AG08395 (cell line): ENCODE measurements at regions not wholly inside any gene's neighbourhood (a gene's known extent, or its start where the extent isn't known, plus 50 kb on each side); places are given as distances from the start of the nearest gene placed in this dataset.
A peak's percentile ranks its signal among the peaks of the same experiment; 100 is the strongest.
"Not testable (repeated sequence)": the region's sequence is repeated elsewhere in the genome, so short reads cannot be mapped to it uniquely, and the experiment has no call there.

Source experiments
- DNase-seq: peaks from one replicate; pipeline ENCODE4 v3.0.0; 2012; ENCODE audit warnings: mixed read lengths, low spot score

DNA sequence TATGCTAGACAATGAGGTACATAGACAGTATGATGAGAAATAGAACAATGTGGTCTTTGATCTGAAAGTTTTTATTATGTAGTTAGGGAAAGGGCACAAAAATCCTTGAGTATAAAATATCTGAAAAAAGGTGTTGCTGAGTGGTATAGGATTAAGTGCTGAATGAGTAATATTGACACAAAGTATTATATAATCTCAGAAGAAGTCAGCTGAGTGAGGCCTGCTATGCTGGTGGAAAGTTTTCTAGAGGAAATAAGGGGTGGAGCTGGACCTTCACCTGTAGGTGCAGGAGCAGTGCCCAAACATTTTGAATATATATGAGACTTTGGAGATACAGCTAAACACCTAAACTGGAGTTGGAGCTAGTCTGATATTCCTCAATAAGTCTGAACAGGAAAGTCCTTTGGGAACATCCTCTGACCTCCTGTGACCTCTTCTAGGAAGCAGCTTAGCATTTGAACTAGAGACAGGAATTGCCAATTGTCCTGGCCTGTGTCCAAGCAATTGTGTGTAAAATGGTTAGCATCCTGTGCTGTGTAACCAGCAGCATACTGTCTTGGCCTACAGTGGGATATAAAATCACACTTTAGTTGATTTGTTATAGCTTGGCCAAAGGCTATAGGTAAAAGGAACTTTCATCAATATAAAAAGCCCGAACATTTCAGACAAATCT lies 285.3 kb downstream of the ANKRD50 start:
- no peak for DNase-seq

DNA sequence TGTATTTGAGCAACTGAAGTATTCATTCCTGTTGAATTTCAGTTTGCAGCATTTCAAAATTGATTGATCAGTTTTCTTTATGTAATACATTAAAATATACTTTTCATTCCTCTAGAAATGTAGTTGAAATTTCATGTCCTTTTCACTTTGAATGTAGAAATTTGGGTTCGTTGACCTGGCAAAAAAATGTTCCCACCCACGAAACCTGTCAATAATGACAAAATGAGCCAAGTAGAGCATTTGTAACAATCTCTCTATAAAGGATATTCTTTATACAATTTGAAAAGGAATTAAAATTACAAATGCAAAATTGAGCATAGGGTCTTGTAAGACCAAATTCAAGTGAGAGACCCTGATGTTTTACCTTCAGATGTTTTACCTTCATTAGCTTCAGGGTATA lies 283.9 kb downstream of the ANKRD50 start:
- DNase-seq = no peak

DNA sequence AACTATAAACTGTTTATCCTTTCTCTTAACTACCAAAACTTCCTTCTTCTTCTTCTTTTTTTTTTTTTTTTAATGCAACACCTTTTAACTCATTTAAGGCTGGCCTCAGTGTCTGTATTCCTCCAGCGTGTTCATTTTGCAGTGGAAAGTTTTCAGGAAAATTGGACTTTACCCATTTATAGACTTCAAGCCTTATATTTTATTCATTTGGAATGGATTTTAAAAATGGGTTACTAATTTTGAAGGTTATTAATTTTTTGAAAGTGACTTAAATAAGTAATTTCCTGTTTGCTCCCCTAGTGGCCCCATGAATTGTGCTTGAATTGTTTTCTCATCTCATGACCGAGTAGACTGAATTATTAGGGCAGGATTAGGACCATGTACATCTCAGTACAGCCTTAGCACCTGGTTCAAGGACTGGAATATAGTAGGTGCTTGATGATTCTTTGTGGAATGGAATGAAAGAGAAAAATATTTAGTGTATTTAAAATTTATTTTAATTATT lies 282.7 kb downstream of the ANKRD50 start:
- DNase-seq = no peak

DNA sequence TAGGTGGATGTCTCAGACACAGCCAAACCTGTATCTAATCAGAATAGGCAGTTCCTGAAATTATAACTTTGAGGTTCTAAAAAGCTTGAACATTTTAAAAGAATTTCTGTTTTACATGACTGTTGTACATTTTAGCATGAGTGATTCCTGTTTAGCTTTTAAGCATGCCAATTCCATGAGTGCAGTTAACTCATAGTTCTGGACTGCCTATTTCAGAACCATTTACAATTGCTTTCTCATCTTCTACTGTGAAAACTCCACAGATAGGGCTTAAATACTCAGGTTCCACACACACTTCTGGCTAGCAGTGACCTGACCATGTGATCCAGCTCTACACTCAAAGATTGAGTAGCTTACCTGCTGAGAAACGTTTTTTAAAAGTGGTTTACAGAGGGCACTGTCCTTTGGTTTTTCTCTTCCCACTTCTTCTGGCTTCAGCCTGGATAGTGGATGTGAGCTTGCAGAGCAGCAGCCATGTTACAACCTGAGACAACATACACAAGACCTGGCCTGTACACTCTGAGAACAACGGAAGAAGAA lies 280.8 kb downstream of the ANKRD50 start:
- no peak for DNase-seq

DNA sequence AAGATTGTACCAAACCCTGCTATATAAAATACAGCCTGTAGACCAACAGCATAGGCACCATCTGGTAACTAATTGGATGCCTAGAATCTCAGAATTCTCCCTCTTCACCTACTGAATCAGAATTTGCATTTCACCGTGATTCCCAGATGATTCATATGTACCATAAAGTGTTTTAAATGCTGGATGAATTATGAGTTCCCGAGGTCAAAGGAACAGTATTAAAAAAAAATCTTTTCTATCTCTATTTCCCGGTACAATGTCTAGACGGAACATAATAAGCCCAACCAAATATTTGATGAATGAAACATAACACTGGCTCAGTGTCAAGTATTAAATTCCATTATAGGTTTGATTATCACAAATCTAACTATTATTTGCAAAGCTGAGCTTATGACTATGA lies 280.0 kb downstream of the ANKRD50 start:
- DNase-seq = no peak

DNA sequence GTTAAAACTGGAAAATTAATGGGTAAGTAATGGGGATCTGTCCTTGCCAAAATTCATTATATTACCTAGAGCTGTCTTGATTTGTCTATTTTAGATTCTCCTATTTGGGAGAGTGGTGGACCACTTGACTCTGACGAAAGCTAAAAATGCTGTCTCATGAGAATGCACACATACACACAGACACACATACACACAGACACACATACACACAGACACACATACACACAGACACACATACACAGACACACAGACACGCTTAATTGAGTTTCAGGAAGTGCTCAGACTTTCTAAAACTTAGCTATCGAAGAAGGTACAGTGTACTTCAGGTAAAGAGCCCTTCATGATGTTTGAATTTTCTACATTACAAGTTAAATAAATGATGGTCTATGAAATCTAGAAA lies 279.5 kb downstream of the ANKRD50 start:
- DNase-seq = no peak

DNA sequence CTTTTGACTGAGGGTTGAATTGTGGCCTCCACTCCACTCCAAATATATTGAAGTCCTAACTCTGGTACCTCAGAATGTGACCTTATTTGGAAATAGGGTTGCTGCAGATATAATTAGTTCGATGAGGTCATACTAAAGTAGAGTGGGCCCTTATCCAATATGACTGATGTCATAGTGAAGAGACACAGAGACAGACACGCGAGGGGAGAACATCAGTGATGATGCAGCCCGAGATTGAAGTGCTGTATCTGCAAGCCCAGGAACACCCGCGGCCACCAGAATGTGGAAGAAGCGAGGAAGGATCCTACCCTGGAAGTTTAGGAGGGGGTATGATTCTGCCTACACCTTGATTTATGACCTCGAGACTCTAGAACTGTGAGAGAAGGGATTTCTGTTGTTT lies 279.0 kb downstream of the ANKRD50 start:
- no peak for DNase-seq

DNA sequence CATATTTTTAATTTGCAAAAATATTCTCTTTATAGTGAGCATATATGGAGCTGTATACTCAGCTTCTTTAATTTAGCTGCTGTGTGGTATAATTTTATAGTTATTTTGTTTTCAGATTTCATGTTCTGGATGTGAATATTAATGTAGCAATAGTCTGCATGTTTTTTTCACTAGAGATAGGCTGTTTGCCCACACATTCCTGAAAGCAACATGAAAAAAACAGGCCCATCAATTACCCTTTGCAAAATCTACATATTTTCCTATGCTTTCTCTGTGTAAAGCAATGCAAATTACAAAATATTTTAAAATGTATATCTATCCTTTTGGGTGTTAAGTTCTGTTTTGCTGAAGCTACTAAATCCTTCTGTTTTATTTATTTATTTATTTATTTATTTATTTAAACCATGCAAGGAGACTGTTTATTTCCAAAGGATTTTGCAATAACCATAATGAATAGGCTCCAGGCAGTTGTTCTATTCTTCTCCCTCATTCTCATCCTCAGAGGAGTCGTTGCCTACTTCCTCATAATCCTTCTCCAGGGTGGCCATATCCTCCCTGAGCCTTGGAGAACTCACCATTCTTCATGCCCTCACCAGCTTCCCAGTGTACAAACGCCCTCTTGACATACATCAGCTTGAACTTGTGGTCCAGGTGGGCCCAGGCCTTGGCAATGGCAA lies 277.1 kb downstream of the ANKRD50 start:
- DNase-seq = no peak

DNA sequence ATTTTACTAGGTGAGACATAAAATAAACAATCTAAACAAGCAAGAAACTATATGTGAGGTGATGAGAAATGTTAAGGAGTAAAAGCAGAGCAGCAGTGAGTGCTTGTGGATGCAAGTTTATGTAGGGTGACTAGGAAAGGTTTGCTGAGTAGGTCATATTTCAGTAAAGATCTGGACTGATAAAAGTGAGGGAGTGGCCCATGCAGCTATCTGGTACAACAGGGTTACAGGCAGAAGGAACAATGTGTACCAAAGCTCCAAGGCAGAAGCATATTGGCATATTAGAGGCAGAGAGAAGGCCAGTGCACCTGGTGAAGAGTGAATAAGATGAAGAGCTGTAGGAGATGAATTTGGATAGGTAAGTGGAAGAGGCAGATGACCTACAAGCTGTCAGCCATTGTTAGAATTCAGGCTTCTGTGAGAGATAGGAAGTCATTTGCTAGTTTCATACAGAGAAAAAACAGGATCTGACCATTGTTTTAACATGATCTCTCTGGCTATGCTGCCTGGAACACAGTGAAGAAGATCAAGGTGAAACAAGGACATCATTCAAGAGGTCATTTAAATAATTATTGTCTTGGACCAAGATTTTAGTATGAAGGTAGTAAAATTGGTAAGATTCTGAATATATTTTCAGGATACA lies 274.6 kb downstream of the ANKRD50 start:
- no peak for DNase-seq

DNA sequence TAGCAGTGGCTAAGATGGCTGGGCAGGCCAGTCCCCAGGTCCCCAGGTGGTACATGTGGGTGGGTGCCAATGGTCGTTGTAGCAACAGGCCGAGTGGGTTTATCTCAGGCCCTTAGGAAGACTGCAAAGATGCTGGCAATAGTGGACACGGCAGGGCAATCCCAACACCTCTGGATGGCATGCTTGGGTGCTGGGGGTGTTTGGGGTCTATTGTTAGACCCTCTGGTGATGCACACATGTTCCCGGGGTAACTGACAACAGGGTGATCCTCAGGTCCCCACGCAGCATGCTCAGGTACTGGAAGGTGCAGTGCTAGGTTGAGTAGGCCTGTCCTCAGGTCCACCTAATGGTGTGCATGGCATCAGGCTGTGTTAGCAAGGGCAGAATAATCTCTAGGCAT lies 267.5 kb downstream of the ANKRD50 start:
- no peak for DNase-seq

DNA sequence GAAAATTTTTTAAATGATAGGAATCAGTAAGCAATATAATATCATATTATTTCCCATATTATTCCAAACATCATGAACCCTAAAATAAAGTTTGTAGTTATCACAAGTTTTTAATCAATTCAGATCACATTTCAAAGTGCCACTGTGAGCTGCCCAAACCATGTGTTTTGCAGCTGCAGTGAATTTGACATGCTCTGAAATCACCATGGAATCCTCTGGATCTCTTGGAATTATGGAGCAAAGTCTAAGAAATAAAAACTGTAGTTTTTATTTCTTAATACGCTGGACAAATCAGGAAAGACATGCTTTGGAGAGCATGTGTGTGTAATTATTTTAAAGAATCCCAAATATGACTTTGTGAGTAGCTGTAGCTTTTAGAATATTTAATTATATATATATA lies 262.7 kb downstream of the ANKRD50 start:
- DNase-seq = peak; percentile 15

DNA sequence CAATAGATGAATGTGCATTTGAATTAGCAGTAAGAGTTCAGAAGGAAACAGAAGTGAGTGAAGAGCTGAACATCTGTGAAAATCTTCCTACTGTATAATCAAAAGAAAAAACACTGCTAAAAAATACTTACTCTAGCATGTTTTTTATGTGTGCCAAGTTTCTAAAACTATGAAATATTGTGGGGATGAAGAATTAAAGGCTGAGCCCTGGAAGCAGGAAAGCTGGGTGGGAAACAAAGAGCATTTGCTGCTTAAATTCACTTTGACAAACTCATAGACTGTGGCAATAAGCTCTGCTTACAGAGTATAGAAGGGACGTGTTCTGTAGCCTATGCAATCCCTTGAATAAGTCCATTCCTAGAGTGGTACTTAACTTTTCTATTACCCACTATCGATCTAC lies 261.7 kb downstream of the ANKRD50 start:
- DNase-seq = no peak

DNA sequence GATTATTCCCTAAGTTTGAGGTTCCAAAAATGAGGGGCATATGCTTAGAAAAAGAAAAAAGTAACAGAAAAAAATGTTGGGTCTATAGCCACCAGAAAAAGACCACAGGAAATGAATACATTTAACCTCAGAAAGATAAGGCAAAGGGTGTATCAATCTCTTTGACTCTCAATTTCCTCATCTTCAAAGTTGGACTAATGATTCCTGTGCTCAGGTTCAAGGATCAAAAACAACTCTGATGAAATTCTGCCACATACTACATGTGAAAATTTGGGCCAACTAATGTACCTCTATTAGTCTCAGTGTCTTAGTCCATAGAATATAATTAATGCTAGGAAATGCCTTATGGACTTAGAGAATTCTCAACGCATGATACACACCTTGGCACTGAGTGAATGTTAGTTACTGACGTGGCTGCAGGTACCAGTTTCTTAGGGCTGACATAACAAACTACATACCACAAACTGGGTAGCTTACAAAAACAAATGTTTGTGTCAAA lies 257.7 kb downstream of the ANKRD50 start:
- no peak for DNase-seq

DNA sequence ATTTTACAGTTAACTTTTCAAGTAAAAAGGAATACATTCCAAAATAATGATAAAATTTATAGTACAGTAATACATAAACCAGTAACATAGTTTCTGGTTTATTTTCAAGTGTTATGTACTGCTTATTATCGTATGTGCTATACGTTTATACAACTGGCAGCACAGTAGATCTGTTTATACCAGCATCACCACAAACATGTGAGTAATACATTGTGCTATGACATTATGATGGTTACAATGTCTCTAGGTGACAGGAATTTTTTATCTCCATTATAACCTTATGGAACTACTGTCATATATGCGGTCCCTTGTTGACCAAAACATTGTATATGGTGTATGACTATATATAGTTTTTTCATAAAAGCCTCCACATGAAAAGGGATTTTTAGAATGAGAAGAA lies 256.9 kb downstream of the ANKRD50 start:
- DNase-seq = no peak

DNA sequence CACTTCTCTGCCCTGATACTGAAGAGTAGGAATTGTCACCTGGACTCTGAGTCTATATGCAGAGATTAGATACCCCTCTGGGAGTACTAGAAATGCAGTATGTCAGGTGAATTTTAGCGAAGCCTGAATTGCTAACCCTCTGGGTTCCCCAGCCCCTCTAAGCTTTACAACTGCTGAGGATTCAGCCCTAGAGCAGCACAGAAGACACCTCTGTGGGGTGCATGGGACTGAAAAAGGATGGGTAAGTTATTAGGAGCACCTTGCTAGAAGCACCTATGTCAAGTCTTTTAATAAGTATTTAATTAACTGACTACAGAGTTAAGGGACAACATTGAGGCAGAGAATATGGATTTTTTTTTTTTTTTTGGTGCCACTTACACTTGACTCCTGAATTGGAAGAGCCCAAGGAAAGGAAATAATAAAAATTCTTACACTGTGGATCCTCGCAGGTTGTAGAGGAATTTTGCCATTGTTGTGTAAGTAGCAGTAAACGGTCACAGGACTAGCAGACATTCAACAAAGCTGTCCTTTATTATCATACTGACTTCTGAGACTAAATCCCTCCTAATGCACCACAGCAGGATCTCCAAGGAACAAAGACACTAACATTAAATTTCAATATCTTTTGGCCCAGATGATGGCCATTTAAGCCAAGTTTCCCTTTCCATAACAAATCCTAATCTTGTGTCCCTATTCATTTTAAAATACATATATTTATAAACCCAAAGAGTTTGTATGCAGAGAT lies 253.2 kb downstream of the ANKRD50 start:
- no peak for DNase-seq

DNA sequence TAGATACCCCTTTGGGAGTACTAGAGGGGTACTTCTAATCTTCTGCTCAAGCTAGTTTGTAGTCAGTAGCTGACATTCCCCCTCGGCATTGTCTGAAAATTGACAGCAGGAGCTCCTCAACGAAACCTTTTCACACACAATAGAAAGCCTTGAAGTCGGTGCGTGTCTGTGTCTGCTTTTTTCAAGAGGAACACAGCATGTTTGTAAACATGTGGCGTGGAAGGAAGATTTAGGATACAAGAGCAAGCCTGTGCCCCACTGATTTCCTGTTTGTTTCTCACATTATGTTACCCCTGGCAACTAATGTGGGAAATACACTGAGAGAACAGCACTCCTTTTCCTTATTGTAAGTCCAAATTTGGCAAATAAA lies 252.6 kb downstream of the ANKRD50 start:
- peak; percentile 4 for DNase-seq

DNA sequence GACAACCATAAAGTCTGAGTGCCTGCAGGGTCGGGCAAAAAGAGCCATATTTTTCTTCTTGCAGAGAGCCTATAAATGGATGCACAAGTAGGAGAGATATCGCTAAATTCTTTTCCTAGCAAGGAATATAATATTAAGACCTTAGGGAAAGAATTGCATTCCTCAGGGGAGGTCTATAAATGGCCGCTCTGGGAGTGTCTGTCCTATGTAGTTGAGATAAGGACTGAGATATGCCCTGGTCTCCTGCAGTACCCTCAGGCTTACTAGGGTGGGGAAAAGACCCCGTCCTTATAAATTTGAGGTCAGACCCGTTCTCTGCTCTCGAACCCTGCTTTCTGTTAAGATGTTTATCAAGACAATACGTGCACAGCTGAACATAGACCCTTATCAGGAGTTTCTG lies 250.9 kb downstream of the ANKRD50 start:
- not testable (repeated sequence) for DNase-seq

DNA sequence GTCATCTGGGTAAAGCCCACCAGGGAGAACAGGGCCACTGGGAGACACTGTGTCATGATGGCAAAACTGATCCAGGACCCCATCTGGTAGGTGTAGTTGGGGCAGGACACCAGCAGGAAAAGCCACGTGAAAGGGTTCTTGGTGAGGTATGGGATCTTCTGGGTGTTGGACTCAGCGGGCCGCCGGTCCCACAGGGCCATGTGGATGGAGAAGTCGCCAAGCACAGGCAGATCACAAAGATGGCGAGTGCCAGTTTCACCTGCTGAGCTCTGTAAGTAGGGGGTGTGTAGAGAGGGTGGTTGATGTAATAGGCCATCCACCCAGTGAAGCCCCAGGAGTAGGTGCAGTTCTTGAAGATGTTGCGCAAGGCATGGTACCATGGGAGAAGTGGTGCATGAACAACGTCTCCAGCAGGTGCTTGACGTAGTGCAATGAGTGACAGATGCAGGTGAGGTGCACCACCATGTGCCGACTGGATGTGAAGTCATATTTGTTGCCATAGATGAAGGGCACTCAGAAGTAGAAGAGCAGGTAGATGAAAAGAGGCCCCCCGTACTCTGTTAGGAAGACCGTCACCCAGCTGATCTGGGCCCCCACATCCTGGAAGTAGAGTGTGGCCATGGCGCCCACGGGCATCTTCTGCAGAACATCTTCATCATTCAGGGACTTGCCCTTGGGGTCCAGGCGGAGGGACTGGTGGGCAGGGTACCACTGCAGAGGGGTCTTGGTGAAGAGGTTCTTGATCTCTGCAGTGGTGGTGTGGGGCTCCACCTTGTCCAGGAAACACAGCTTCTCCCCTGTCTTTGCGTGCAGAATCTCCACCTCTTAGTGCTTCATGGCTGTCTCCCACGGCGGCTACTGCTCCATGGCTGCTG lies 249.3 kb downstream of the ANKRD50 start:
- DNase-seq = no peak

DNA sequence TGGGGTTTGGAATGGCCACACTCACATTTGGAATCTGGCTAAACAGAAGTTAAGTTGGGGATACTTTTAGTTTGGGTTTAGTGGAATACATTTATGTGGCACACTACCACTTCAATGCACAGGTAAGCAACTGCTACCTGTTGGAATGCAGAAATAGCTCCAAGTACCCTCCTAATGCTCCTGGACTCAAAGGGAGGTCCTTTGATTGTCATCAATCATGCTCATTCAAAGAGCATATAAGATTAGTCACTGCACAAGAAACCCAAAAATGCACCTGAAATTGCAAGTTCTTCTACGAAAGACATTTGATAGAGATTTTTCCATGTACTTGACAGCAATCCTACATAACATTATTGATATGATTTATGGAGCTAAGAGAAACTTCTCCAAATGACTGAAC lies 247.7 kb downstream of the ANKRD50 start:
- DNase-seq = no peak

DNA sequence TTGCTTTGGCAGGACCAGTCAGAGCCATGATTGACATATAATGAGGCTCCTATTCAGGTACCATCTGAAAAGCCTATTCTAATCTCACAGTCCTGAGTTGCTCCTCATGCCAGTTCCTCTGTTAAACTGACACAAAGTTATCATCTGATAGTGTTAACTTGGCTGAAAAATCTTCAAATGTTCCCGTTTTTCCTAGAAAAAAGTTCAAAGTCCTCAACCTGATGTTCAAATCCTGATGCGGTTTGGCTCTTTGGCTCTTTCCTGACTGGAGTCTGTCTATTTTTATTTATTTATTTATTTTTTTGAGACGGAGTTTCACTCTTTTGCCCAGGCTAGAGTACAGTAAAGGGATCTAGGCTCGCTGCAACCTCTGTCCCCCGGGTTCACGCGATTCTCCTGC lies 244.2 kb downstream of the ANKRD50 start:
- DNase-seq = no peak

DNA sequence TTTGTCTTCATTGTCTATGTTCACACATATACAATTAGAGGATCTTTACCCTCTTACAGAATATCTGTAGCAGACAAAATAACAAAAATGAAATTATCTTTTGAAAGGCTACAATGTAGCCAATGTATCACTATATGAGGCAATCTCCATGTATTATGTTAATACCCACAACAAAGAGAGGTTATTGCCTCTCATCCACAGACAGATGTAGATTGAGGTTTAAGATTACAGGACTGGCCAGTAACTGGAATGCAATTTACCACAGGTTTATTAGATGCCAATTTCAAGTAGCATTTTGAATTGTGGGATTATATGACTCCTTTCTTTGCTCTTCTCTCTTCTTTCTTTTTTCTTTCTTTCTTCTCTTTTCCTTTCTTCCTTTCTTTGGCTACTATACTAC lies 242.6 kb downstream of the ANKRD50 start:
- DNase-seq = no peak
